ENCODE measurements at regions not wholly inside any gene's neighbourhood (a gene's known extent, or its start where the extent isn't known, plus 50 kb on each side); places are given as distances from the start of the nearest gene placed in this dataset.
A peak's percentile ranks its signal among the peaks of the same experiment; 100 is the strongest.

GRCh38 chr16:64151990-64152767 is 969.7 kb downstream of the CDH11 start:
- DNase-seq, result no peak

GRCh38 chr16:64150193-64150592 is 971.7 kb downstream of the CDH11 start:
- no peak for DNase-seq

- DNase-seq, result no peak
These were observed 972.1 kb downstream of the CDH11 start for GRCh38 chr16:64149756-64150155.

- no peak for DNase-seq
These were observed 973.5 kb downstream of the CDH11 start for GRCh38 chr16:64148356-64148755.

GRCh38 chr16:64147941-64148340 is 973.9 kb downstream of the CDH11 start:
- DNase-seq, result no peak

- DNase-seq, result no peak
These were observed 977.2 kb downstream of the CDH11 start for GRCh38 chr16:64144617-64145016.

- DNase-seq, result no peak
These were observed 983.2 kb downstream of the CDH11 start for GRCh38 chr16:64138621-64139020.

- no peak for DNase-seq
These were observed 983.9 kb downstream of the CDH11 start for GRCh38 chr16:64138006-64138405.

GRCh38 chr16:64136743-64137142 is 985.1 kb downstream of the CDH11 start:
- no peak for DNase-seq

- DNase-seq, result no peak
These were observed 985.5 kb downstream of the CDH11 start for GRCh38 chr16:64136314-64136713.

- DNase-seq, result no peak
These were observed 988.5 kb downstream of the CDH11 start for GRCh38 chr16:64133366-64133765.

GRCh38 chr16:64132759-64133361 is 989.0 kb downstream of the CDH11 start:
- DNase-seq, result no peak

GRCh38 chr16:64132190-64132589 is 989.7 kb downstream of the CDH11 start:
- no peak for DNase-seq

- DNase-seq, result peak; percentile 28
These were observed 990.4 kb downstream of the CDH11 start for GRCh38 chr16:64131423-64131822.

- no peak for DNase-seq
These were observed 991.7 kb downstream of the CDH11 start for GRCh38 chr16:64130140-64130539.

GRCh38 chr16:64122177-64122576 is 999.7 kb downstream of the CDH11 start:
- no peak for DNase-seq

GRCh38 chr16:64121473-64121872 is 1000.4 kb downstream of the CDH11 start:
- no peak for DNase-seq

GRCh38 chr16:64116151-64116550 is 1005.7 kb downstream of the CDH11 start:
- DNase-seq, result no peak

GRCh38 chr16:64109241-64109640 is 1012.6 kb downstream of the CDH11 start:
- DNase-seq, result no peak

- no peak for DNase-seq
These were observed 1019.2 kb downstream of the CDH11 start for GRCh38 chr16:64102654-64103053.

- DNase-seq, result no peak
These were observed 1023.4 kb downstream of the CDH11 start for GRCh38 chr16:64098451-64098850.

- no peak for DNase-seq
These were observed 1025.2 kb downstream of the CDH11 start for GRCh38 chr16:64096689-64097088.

GRCh38 chr16:64094992-64095634 is 1026.8 kb downstream of the CDH11 start:
- no peak for DNase-seq

All from NCI-H526 treated with DMSO at 0.1 percent for 48 hours (cell line).